ENCODE measurements at regions not wholly inside any gene's neighbourhood (a gene's known extent, or its start where the extent isn't known, plus 50 kb on each side); places are given as distances from the start of the nearest gene placed in this dataset.

GRCh38 chr22:48785792-48786678 lies 1041.6 kb downstream of the BRD1 start:
- no peak for DNase-seq (ENCODE audit: low read depth)

GRCh38 chr22:48784701-48785503 lies 1042.8 kb downstream of the BRD1 start:
- DNase-seq (ENCODE audit: low read depth), result no peak

GRCh38 chr22:48783821-48784266 lies 1043.8 kb downstream of the BRD1 start:
- no peak for DNase-seq (ENCODE audit: low read depth)

- DNase-seq (ENCODE audit: low read depth), result no peak
Measured at GRCh38 chr22:48782811-48783511, 1044.7 kb downstream of the BRD1 start.

- DNase-seq (ENCODE audit: low read depth), result no peak
Measured at GRCh38 chr22:48782326-48782725, 1045.3 kb downstream of the BRD1 start.

GRCh38 chr22:48781868-48782267 lies 1045.8 kb downstream of the BRD1 start:
- DNase-seq (ENCODE audit: low read depth), result no peak

GRCh38 chr22:48781391-48781790 lies 1046.3 kb downstream of the BRD1 start:
- DNase-seq (ENCODE audit: low read depth), result no peak

- no peak for DNase-seq (ENCODE audit: low read depth)
Measured at GRCh38 chr22:48780597-48781277, 1046.9 kb downstream of the BRD1 start.

- DNase-seq (ENCODE audit: low read depth), result no peak
Measured at GRCh38 chr22:48779661-48780596, 1047.7 kb downstream of the BRD1 start.

- DNase-seq (ENCODE audit: low read depth), result no peak
Measured at GRCh38 chr22:48779211-48779643, 1048.4 kb downstream of the BRD1 start.

GRCh38 chr22:48778308-48779195 lies 1049.1 kb downstream of the BRD1 start:
- no peak for DNase-seq (ENCODE audit: low read depth)

- DNase-seq (ENCODE audit: low read depth), result no peak
Measured at GRCh38 chr22:48772286-48772907, 1055.3 kb downstream of the BRD1 start.

GRCh38 chr22:48765595-48765994 lies 1062.1 kb downstream of the BRD1 start:
- no peak for DNase-seq (ENCODE audit: low read depth)

GRCh38 chr22:48761546-48761945 lies 1066.1 kb downstream of the BRD1 start:
- no peak for DNase-seq (ENCODE audit: low read depth)

- no peak for DNase-seq (ENCODE audit: low read depth)
Measured at GRCh38 chr22:48760481-48761390, 1066.9 kb downstream of the BRD1 start.

GRCh38 chr22:48758881-48759875 lies 1068.5 kb downstream of the BRD1 start:
- DNase-seq (ENCODE audit: low read depth), result no peak

Measured in activated T-helper 1 cell treated with Interleukin-2 at 50 U/mL for 16 hours (primary cell).